ENCODE measurements at regions not wholly inside any gene's neighbourhood (a gene's known extent, or its start where the extent isn't known, plus 50 kb on each side); places are given as distances from the start of the nearest gene placed in this dataset.

DNA sequence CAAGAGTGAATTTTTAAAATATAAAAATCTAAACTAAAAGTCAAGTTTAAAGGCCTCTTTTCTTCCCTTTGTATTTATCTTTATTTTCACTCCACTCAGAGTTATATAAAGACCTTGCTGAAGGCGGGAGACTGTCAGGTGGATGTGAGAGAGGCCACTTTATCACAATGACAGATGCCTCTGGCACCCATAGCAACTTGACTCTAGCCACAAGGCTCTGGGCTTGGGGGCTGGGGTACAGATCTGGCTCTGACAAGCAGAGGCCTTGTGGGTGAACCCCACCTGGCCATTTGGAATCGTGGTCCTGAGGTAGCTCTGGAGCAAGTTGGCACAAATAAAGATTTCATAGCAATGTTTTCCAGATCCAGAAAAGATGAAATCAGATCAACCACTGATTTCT is 417.2 kb downstream of the RFPL4B start:
- FAIRE-seq (no peak), DNase-seq (ENCODE audit: extremely low spot score, insufficient read length, low read depth) (no peak)

DNA sequence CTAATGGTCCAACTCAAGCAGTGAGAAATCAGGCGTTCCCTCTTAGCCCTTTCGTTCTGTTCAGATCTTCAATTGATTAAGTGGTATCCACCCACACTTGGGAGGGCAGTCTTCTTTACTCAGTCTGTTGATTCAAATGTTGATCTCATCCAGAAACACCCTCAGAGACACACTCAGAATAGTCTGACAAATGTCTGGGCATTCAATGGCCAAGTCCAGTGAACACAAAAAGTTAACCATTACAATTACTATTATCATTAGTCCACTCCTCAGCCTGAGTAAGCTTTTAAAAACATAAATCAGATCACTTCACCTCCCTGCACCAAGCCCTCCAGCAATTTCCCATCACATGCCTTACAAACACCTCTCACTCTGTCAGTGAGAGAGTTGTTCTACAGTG is 423.2 kb downstream of the RFPL4B start:
- no peak for FAIRE-seq
- no peak for DNase-seq (ENCODE audit: extremely low spot score, insufficient read length, low read depth)

DNA sequence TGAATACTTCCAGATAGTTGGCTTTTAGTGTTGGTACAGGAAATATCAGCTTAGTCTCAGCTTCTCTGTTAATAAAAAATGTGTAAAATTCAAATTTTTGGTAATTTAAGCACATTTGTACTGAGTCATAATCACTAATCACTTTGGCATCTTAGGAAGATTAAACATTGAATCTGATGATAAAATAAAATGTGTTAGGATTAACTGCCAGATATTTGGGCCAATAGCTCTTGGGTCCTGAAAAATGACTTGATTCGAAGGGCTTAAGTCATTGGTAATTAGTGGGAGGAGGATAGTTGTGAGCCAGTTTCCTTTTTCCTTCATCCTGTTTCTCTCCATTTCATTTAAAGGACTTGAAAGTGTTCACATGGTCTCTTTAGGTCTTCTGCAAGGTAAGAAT is 426.1 kb downstream of the RFPL4B start:
- no peak for FAIRE-seq
- DNase-seq (ENCODE audit: extremely low spot score, insufficient read length, low read depth): no peak

DNA sequence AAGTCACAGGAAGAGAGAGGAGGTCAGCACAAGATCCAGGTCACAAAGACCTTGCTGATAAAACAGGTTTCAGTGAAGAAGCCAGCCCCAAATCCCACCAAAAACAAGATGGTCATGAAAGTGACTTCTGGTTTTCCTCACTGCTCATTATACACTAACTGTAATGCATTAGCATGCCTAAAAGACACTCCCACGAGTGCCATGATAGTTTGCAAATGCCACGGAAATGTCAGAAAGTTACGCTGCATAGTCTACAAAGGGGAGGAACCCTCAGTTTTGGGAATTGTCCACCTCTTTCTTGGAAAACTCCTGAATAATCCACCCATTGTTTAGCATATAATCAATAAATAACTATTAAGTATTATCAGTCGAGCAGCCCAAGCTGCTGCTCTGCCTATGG is 427.2 kb downstream of the RFPL4B start:
- FAIRE-seq (no peak), DNase-seq (ENCODE audit: extremely low spot score, insufficient read length, low read depth) (no peak)

DNA sequence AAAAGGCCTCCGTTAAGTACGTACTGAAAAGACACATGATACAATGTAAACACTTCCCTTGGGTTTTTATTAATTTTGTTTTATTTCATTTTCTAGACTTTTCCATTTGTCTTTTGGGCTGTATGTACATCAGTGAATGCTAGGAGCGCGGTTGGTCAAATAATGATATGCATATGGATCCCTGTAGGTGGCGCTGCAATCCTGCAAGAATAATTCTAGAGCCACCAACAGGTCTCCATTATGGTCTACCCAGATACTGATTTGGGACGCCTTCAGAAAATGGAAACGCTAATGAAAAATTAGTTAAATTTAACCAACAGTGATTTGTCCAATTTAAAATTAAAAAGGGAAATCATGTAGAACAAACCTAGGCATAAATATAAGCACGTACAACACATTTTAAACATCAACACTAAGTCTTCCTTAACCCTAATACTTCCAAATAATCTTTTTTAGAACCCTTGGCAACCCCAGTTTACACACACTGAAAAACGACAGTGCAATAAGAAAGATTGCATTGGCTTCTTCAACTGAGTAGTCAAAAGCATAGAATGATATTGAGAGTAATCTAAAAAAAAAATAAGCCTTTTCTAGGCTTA is 433.5 kb downstream of the RFPL4B start:
- peak; percentile 8 for DNase-seq (ENCODE audit: extremely low spot score, insufficient read length, low read depth)
- peak; percentile 74 for FAIRE-seq

DNA sequence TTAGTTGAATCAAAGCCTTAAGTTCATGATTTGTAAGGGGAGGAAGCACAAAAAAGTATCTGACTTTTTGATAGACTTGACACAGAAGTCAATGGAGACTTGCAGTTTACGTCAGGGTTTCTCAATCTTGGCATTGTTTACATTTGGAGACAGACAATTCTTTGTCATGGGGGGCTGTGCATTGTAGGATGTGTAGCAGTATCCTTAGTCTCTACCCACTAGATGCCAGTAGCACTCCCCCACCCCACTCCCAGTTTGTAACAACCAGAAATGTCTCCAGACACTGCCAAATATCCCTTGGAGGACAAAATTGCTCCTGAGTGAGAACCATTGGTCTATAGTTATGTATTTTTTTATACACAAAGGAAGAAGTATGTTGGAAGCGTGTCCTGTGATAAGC is 434.1 kb downstream of the RFPL4B start:
- DNase-seq (ENCODE audit: extremely low spot score, insufficient read length, low read depth): no peak

DNA sequence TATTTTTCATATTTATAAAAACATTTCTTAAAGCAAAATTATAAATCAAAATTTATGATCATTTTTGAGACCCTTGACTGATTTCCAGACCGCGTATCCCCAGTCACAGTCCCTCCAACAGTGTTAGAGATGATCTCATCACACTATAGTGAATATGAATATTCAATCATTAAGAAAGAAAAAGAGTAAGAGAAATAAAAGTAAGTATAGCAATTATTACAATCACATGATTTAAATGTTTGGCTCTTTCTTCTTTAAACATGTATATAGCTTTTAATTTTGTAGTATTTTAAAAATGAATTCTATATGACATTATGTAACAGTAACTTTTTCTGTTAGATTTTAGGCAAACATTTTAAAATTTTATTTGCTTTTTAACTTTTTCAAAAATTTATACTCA is 438.3 kb downstream of the RFPL4B start:
- DNase-seq (ENCODE audit: extremely low spot score, insufficient read length, low read depth) (no peak), FAIRE-seq (no peak)

More for the DNA sequence above, 434.1 kb downstream of the RFPL4B start:
- FAIRE-seq: no peak

DNA sequence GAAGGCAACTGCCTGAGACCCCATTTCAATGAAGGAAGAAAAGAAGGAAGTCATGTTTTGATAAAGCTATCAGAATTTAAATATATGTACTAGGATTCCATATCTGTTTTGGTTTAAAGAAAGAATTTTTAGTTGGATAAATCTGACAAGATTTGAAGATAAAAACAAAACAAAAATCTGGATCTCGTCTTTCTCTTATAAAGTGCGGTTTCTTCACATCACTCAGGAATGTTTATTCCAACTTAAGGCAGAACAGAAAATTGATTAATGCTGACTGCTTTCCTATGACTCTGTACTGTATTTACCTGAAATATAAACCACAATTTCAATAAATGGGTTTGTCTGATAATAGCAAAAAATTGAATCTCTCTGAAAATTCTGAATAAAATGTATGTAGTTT is 439.7 kb downstream of the RFPL4B start:
- DNase-seq (ENCODE audit: extremely low spot score, insufficient read length, low read depth): no peak
- no peak for FAIRE-seq

DNA sequence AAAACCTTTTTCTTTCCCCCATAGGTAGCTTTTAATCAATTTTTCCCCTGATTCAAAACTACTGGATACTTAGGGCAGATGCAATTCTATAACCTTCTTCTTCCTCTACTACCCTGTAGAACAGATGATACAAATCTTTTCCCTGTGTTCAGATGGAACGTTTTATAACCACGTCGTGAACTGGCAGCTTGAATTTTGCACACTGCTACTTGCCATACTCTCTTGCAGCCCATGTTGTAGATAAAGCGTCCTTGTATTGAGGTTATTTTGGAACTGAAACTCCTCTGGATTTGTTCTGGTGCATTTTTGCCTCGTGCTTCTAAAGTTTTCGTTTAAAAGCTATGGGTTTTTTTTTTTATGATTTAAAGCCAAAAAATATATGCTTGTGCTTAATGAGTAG is 440.2 kb downstream of the RFPL4B start:
- no peak for FAIRE-seq
- DNase-seq (ENCODE audit: extremely low spot score, insufficient read length, low read depth): no peak

DNA sequence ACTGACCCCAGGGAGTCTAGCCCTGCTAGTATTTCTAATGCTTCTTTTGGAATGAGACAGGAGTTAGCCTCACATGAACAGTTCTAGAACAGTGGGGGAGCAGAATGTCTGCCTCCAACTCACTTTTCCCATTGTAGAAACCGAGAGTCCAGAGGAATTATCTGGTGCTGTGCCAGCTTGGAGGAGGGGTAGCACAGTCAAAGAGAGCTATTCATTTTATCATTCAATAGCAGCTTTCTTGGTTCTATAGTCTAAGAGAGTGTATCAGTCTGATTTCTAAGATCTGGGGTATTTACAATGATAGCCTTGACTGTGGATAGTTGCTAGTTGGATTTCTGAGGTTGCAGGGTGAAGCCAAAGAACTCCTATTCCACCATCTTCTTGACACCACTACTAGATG is 448.2 kb downstream of the RFPL4B start:
- DNase-seq (ENCODE audit: extremely low spot score, insufficient read length, low read depth): no peak
- FAIRE-seq: no peak

DNA sequence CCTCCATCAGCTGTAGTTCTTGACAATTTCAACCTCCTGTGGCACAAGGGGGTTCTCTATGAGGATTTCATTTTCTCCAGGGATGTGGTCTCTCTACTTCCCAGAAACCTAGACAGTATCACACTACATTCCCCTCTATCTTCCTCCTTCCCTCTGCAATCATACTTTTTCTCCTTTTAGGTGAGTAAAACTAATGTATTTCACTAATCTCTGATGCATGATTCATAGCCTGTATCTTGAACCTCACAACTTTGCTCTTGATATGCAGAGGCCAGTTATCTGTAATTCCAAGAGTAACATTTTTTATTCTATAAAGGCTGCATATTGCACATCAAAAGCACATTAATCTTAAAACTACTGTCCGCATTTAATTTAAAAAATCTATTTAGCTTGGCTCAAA is 449.6 kb downstream of the RFPL4B start:
- FAIRE-seq: no peak
- DNase-seq (ENCODE audit: extremely low spot score, insufficient read length, low read depth): no peak

DNA sequence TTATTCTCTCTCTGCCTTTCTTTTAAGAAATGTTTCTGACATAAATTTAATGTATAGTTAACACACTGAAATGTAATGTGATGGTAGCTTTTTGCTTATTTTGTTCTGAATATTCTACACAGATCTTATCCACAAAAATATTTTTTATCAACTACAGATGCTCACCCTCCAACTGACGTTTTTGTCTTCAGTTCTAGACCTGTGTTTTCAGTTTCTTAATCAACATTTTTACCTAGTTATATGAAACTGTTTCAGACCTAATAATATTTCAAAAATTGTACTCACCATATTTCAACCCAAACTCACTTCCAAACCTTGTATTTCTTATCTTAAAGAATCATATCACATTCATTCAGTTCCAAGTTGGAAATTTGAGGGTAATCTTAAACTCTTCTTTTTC is 452.8 kb downstream of the RFPL4B start:
- FAIRE-seq: no peak
- DNase-seq (ENCODE audit: extremely low spot score, insufficient read length, low read depth): no peak

DNA sequence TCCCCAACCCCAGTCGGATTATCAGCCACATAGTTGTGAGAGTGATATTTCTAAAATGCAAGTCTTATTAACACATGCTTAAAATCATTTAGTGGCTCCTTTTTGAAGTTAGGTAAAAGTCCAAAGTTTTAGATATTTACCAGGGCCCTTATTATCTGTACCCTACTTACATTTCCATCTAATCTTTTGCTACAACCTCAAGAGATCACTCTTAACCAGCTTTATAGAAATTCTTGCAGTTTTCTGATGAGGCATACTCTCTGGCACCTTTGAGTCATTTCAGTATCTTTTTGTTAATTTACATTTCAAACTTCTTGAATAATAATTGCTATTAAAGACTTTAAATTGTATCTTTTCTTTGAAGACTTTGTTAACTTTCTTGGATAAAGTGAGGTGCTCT is 453.3 kb downstream of the RFPL4B start:
- FAIRE-seq: no peak
- DNase-seq (ENCODE audit: extremely low spot score, insufficient read length, low read depth): no peak

DNA sequence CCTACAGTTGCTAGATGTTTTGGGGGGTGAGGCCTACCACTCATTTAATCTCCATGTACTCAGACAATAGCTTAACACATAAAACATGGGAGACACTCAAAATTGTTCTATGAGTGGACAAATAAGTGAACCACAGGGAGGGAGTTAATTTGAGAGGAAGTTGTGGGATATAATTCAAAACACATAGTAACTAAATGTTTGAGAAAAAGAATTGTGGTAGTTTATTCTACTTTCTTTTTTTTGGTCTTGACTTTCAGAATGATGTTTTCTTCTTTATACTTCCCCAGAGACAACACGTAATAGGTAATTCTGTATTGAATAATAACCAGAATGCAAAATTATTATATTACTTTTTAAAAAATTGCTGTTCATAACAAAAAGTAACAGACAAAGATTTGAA is 453.8 kb downstream of the RFPL4B start:
- DNase-seq (ENCODE audit: extremely low spot score, insufficient read length, low read depth) (no peak), FAIRE-seq (no peak)

DNA sequence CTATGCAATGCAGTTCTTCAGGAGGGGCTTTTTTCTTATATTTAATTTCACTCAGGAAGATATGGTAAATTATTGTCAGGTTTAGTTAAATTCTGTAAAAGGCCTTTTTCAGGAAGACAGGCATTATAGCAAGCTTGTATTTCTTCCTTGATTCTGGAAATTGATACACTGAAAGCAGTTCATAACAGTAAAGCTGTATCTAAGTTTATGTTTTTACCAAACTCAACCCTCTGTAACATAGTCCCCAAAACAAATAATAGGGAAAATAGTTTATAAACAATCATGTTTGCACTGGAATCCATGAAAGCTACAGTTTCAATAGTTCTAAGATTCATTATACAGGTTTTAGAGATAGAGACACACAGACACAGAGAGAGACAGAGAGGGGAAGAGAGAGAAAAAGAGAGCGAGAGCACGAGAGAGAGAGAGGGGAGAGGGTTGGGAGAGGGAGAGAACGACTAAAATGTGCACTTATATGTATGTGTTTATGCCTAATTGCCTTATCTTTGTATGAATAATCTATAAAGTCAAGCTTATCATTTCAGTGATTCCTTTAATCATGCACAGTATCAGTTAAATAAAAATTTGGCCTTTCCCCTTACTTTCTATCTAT is 454.4 kb downstream of the RFPL4B start:
- DNase-seq (ENCODE audit: extremely low spot score, insufficient read length, low read depth) (no peak), FAIRE-seq (no peak)

DNA sequence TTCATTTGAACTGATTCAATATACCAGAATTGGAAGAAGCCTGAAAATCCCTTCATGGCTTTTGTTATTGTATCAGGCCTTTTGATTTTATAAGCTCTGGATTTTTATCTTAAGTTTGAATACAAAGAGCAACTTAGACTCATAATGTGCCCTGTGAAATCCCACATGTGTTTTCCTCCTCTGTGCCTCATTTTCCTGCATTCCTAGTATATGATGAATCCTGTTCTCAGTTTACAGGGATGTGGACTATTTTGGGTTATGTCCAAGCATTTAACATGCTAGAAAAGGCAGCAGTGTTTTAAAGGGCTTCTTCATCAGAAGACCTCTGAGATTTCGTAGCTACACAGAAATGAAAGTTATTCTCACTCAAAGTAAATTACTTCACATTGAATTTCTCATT is 455.0 kb downstream of the RFPL4B start:
- DNase-seq (ENCODE audit: extremely low spot score, insufficient read length, low read depth) (no peak), FAIRE-seq (no peak)

DNA sequence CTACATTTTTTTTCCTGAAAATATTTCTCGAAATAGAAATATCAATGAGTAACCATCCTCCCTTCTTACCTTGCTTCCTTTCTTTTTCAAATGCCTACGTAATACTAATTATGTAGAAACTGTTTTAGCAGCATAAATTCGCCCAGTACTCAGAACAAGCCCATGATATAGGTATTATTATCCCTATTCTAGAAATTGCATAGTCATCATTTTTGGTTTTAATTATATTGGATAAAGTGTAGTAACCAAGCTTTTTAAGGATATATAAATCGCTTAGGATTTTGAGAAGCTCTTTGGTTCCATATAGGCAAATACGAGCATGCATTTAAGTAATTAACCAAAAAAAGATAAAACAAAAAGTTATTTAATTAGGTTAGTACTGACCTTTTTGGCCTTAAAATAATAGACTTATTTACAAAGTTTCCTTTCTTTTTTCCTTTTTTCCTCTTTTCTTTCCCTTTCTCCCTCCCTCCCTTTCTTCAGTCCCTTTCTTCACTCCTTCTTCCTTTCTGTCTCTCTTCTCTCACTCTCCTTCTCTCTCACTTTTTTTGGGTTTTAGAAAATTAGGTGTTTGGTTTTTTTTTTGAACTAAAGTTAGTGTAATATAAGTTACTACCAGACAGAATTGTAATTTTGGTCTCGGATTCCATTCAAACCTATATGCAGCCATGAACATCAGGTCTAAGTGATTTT is 457.7 kb downstream of the RFPL4B start:
- FAIRE-seq (no peak), DNase-seq (ENCODE audit: extremely low spot score, insufficient read length, low read depth) (no peak)

DNA sequence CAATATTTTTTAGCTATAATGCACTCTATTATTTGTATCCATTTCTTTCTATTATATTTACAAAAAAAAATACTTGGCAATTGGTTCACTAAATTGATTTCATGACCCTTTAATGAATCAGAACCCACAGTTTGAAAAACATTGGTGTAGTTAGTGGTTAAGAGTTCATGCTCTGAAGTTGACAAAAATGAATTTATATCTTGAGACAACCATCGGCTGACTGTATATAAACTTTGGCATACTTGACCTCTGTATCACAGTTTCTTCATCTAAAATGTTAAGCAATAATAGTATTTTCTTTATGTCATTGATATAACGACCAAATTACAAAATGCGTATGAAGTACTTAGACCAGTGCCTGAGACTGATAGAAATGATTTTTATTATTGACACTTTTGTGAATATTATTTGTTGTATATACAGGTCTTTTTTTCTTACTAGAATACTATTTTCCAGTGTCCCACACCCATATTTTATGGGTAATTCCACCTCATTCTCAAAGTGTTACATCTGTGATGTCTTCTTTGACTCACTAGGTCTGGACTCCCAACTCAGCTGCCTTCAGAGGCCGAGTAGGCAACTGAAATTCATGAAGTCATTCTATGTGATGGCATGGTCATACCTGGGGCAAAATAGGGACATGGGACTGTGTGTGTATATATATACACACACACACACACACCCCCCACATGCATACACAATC is 459.2 kb downstream of the RFPL4B start:
- no peak for FAIRE-seq
- DNase-seq (ENCODE audit: extremely low spot score, insufficient read length, low read depth): no peak

DNA sequence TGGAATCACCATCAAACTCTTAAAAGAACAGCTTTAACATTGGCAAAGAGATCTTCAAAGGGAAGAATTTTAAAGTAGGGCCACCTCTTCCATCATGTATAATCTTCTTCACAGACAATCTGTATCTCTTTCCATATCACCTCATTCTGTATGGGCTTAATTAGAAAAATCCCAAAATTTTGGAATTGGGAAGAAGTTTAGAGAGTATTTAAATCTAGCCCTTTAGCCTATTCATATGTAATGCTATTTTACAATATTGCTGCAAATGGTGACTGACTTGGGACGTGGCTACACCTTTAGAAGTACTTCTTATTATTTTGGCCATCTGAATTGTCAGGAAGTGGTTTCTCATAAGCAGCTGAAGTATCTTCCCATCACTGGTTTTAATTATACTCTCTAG is 474.3 kb downstream of the RFPL4B start:
- FAIRE-seq (no peak), DNase-seq (ENCODE audit: extremely low spot score, insufficient read length, low read depth) (no peak)

DNA sequence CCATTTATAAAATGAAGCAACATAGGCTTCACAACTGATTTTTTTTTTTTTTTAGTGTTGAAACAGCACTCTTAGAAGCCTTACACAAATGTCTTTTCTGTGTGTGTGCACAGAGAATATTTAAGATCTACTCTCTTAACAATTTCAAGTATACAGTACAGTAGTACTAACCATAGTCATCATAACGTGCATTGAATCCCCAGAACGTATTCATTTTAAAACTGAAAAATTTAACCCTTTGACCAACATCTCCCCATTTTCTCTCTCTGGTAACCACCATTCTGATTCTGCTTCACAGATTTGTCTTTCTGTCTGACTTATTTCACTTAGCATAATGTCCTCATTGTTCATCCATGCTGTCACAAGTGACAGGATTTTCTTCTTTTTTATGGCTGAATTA is 475.6 kb downstream of the RFPL4B start:
- no peak for FAIRE-seq
- no peak for DNase-seq (ENCODE audit: extremely low spot score, insufficient read length, low read depth)

DNA sequence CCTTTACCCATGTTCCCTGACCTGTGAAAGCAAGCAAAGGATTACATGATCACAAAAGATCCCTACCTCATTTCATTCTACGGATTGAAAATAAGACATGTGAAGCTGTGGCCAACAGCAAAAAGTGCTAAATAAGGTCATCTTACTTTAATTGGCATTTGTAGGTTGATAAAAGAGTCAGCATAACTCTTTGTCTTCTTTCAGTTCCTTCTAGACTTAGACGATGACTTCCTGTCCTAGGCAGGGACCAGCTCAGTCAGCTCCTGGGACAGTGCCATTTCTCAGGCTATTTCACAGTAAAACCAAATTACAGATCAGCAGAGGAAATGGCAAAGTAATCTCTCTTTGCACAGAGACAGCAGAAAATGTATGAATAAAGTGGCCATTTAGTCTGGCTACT is 480.7 kb downstream of the RFPL4B start:
- DNase-seq (ENCODE audit: extremely low spot score, insufficient read length, low read depth): peak; percentile 2
- peak; percentile 80 for FAIRE-seq
